ENCODE measurements at regions not wholly inside any gene's neighbourhood (a gene's known extent, or its start where the extent isn't known, plus 50 kb on each side); places are given as distances from the start of the nearest gene placed in this dataset.

GRCh38 chr3:99087277-99087676 lies 185.8 kb upstream of the DCBLD2 start:
- TF ChIP-seq TAF1 (IDR thresholded peaks at IDR 0.05; ENCODE audit: borderline replicate concordance, low read depth, low read length) (no peak), GATAD2B (conservative IDR thresholded peaks at IDR 0.05; ENCODE audit: low read depth) (no peak), POLR2AphosphoS2 (IDR thresholded peaks at IDR 0.05; ENCODE audit: low read depth, low read length) (no peak), YBX1 (IDR thresholded peaks at IDR 0.05) (no peak), EZH2 (IDR thresholded peaks at IDR 0.05; ENCODE audit: borderline replicate concordance, control insufficient read depth, low read depth, low read length) (no peak), CTCF (IDR thresholded peaks at IDR 0.05 in 2 of 3, conservative IDR thresholded peaks at IDR 0.05 in 1 of 3; ENCODE audit: control insufficient read depth in 2 of 3, extremely low read depth in 1 of 3, insufficient read depth in 1 of 3, low read depth in 3 of 3, low read length in 3 of 3) (no peak)
